ACHN (cell line): ENCODE measurements at regions not wholly inside any gene's neighbourhood (a gene's known extent, or its start where the extent isn't known, plus 50 kb on each side); places are given as distances from the start of the nearest gene placed in this dataset.
"Not testable (repeated sequence)": the region's sequence is repeated elsewhere in the genome, so short reads cannot be mapped to it uniquely, and the experiment has no call there.

ENCODE experiments used
- DNase-seq: peaks from one replicate; pipeline ENCODE4 v3.0.0-alpha.2; 2015
- in situ Hi-C: cut with HindIII; loops from 2 replicates; pipeline ENCODE4 v1.10.0; 2017; ENCODE audit warnings: low sequenced_read_pairs, low pct_ligation_motif_present, low pct_unique_long_range_greater_than_20kb

GRCh38 chr5:66440202-66440680, 156.0 kb upstream of the MAST4 start:
- in situ Hi-C loops: no loop called here
- peak; percentile 6 for DNase-seq

DNA sequence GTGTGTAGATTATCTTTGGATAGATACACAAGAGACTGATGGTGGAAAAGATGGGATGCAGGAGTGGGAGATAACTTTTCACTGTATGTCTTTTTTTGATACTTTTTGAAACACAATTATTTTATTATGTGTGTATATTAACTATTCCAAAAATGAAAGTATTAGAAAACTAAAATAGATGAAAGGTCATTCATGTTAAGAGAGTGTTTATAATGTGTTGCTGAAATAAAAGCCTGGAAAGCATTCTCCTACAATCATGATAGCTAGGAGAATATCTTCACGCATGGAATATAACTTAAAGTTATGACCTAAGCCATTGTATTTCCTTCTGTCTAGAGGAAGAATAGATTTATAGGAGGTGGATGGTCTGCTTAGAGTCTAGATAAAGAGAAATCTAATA, 154.8 kb upstream of the MAST4 start:
- in situ Hi-C loops: no loop called here

DNA sequence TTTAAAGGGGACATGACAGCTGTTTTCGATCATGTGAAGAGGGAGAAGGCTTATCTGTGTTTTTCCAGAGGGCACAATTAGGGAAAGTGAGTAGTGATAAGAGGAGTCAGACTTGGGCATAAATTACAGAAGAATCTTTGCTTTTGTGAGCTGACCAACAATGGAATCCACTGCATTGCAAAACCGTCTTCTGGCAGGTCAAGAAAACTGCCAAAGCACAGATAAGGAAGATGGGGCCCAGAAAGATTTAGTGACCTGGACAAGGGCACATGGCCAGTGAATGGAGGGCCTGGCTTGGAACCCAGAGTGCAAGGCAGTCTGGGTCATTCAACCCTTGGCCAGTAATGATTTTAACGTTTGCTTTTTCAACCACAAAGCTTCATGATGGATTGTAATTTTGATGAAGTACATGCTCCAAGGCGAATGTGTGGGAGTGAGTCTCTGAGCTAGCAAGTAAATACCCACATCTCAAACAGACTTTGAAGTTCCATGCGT, 153.2 kb upstream of the MAST4 start:
- no peak for DNase-seq
- in situ Hi-C loops: no loop called here

More for the DNA sequence above, 154.8 kb upstream of the MAST4 start:
- DNase-seq: no peak

GRCh38 chr5:66443462-66444130, 152.6 kb upstream of the MAST4 start:
- no peak for DNase-seq
- in situ Hi-C loops: no loop called here

GRCh38 chr5:66448070-66448469, 148.1 kb upstream of the MAST4 start:
- DNase-seq, in situ Hi-C loops: not testable (repeated sequence)

DNA sequence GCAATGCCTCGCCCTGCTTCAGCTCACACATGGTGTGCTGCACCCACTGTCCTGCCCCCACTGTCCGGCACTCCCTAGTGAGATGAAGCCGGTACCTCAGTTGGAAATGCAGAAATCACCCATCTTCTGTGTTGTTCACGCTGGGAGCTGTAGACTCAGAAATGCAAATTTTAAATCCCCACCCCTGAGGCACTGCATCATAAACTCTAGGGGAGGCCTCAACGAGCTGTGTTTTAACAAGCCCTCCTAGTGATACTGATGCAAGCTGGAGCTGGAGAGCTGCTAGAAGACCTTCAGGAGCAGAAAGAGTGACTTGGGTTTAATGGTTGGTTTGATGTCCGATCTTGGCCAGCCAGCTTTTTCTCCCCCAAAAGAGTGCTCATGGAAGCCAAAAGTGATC, 146.0 kb upstream of the MAST4 start:
- in situ Hi-C loops: no loop called here
- no peak for DNase-seq

DNA sequence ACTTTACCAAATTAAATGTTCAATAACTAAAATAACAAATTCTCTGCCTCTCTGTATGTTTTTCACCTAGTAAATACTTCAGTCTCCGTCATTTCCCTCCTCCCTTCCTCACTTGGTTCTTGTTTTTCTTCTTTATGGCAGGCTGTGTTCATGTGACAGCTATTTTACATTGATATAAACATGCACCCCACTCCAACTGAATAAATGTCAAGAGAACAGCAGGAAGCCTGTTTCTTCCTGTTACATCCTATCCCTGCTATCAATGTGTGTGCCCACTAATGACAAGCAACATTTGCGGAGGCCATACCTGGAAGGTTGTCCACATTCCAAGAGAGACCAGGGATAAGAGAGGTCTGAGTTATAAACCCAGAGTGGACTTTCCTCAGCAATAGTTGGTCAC, 145.2 kb upstream of the MAST4 start:
- in situ Hi-C loops: no loop called here
- DNase-seq: no peak

GRCh38 chr5:66452109-66452508, 144.1 kb upstream of the MAST4 start:
- in situ Hi-C loops: no loop called here
- no peak for DNase-seq

DNA sequence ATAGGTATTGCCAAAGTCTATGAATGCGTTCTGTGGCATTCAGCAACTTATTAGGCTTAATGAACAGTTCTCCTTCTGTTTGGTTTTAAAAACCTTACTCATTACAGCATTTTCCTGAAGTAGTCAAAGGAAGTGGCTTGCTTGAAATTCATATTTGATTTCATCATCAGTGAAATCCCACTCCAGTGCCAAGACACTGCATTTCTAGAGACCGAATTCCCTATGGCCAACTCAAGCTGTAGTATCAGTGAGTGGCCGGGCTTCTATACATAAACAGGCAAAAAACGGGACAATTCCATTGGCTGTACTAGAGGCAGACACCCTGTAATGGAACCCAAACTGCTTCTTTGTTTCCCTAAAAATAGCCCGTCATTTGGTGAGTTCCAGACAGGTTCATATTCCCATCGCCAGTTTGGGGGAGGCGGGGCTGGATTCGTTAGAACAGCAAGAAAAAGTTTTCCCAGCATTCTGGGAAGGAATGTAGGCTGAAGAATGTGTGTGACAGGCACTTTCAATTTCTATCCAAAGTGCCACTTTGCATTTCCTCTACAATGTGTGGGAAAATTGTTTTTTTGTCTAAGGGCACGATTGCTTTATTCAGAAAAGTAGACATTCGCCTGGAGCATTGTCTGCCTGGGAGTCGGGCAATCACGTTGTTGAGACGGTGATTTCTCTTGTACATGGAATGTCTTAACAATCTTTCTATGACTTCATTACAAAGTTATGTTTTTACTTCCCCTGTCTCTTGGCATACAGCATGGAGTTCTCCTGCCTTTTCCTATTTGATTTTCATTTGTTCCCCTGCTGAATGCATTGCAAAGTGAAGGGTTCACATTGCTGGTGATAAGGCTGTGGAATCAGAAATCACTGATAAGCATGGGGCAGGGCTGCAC, 141.8 kb upstream of the MAST4 start:
- DNase-seq: no peak
- in situ Hi-C loops: no loop called here

- in situ Hi-C loops: no loop called here
- no peak for DNase-seq
Measured at GRCh38 chr5:66459728-66460127, 136.5 kb upstream of the MAST4 start.

GRCh38 chr5:66467564-66467963, 128.6 kb upstream of the MAST4 start:
- in situ Hi-C loops: no loop called here
- DNase-seq: no peak

DNA sequence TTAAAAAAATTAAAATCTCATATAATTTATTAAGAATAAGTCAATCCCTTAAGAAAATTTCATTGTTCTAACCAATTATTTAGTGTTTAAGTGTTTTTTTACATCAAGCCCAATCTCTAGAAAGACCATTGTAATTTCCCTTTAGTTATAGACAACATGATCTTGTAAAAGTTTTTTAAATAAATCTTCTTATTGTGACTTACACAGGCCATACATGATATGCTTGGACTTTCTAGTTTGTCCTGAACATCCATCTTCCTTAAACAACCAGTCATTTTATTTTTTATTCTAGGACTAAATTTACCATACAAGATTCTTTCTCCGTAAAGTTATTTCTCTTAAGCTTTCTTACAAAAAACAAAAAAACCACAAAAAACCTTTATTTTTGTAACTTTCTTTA, 126.5 kb upstream of the MAST4 start:
- no peak for DNase-seq

DNA sequence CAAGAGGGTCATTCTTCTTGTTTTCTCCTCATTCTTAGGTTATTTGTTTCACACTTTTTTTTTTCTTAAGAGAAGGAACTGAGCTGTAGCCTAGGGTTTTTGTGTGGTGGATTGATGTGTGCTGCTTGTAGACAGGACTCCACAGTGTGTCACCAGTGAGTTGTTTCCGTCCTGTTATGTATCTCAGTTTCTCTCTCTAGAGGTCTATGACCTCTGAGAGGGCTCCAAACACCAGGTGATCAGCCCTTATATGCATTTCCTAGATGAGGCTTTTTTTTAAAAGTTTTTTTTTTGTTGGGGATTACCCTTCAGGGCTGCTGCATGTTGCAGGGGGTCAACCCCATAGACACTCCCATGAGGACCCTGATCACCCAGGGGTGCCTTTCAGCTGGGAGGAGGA, 124.2 kb upstream of the MAST4 start:
- no peak for DNase-seq
- in situ Hi-C loops: no loop called here

More for the DNA sequence above, 126.5 kb upstream of the MAST4 start:
- in situ Hi-C loops: no loop called here

DNA sequence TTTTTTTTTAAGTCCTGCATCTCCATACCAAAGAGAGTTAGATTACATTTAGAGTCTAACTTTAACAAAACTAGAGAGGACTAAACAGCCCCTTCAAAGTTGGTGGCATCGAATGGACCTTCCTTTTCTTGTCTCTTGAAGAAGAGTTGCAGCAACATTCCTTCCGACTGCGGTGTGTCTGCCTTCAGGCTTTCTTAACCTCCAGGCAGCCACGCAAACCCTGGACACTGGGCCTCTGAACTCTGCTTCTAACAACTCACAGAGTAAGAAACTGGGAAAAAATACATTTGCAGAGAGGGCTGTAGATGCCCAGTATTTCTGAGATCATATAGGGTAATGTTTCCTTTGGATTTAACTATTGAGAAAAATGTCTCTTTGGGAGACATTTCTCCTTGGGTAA, 120.5 kb upstream of the MAST4 start:
- no peak for DNase-seq
- in situ Hi-C loops: no loop called here

GRCh38 chr5:66477596-66477995, 118.6 kb upstream of the MAST4 start:
- in situ Hi-C loops: no loop called here
- DNase-seq: no peak

DNA sequence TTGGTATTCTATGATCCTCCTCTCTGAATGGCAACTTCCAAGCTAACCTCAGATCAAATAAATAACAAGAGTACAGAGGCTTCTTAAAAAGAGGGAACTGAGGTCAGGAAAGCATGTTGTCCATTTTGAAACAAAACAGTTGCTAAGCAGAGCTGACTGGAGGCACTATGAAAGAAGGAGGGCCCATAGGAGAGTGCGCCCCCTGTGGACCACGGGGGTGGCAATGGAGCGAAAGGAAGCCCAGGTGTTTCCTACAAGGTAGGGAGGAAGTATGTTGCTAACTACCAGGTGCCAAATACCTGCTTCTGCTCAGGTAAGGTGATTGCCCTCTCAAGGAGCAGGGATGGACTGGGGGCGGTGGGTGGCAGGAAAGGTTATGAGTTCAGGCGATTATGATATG, 101.8 kb upstream of the MAST4 start:
- no peak for DNase-seq
- in situ Hi-C loops: no loop called here

DNA sequence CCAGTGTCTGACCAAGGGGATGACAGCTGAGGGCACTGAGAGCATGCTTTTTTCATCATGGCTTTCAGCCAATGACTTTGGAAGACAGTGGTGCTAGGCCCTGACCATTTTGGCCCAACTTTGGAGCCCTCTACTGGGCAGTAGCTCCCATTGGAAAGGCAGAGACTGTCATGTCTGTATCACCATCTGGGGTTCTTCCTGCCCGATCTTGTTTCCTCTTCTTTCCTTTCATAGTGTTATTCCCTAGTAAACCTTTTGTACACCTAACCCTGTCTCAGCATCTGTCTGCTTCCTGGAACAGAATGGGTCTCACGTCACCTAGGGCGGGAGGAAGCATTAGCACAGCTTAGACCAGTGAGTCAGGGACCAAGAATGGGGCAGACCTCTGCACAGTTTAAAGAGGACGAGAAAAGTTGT, 97.4 kb upstream of the MAST4 start:
- DNase-seq: peak; percentile 2
- in situ Hi-C loops: no loop called here

DNA sequence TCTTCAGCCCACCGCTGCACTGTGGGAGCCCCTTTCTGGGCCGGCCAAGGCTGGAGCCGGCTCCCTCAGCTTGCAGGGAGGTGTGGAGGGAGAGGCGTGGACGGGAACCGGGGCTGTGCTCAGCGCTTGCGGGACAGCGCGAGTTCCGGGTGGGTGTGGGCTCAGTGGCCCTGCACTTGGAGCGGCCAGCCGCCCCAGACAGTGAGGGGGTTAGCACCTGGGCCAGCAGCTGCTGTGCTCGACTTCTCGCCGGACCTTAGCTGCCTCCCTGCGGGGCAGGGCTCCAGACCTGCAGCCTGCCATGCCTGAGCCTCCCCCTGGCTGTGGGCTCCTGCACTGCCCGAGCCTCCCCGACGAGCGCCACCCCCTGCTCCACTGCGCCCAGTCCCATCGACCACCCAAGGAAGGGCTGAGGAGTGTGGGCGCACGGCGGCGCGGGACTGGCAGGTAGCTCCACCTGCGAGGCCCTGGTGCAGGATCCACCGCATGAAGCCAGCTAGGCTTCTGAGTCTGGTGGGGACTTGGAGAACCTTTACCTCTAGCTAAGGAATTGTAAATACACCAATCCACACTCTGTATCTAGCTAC, 92.9 kb upstream of the MAST4 start:
- no peak for DNase-seq
- in situ Hi-C loops: no loop called here

- DNase-seq: no peak
- in situ Hi-C loops: no loop called here
Measured at GRCh38 chr5:66507106-66507505, 89.1 kb upstream of the MAST4 start.
